ENCODE measurements at regions not wholly inside any gene's neighbourhood (a gene's known extent, or its start where the extent isn't known, plus 50 kb on each side); places are given as distances from the start of the nearest gene placed in this dataset.

DNA sequence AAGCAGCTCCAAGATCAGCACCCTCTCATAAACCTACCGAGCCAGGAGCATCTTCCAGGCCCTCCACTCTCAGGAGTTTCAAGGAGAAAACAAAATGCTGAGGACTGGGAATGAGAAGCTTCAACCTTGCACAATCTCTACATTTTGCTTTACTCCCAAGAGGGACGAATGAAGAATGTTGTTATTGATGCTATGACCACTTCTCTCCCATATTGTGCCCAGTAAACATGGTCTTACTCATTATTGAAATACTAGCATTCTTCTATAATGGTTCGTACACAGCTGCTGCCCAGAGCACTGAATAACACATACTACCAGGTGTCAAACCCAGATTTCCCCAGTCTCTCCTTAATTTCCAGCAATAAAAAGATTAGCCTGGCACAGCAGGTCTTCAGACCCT, 63.4 kb upstream of the BET1 start:
- TF ChIP-seq, protein P1, sequence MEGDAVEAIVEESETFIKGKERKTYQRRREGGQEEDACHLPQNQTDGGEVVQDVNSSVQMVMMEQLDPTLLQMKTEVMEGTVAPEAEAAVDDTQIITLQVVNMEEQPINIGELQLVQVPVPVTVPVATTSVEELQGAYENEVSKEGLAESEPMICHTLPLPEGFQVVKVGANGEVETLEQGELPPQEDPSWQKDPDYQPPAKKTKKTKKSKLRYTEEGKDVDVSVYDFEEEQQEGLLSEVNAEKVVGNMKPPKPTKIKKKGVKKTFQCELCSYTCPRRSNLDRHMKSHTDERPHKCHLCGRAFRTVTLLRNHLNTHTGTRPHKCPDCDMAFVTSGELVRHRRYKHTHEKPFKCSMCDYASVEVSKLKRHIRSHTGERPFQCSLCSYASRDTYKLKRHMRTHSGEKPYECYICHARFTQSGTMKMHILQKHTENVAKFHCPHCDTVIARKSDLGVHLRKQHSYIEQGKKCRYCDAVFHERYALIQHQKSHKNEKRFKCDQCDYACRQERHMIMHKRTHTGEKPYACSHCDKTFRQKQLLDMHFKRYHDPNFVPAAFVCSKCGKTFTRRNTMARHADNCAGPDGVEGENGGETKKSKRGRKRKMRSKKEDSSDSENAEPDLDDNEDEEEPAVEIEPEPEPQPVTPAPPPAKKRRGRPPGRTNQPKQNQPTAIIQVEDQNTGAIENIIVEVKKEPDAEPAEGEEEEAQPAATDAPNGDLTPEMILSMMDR (IDR thresholded peaks at IDR 0.05), result no peak
- TF ChIP-seq POLR2A (IDR thresholded peaks at IDR 0.05), result no peak
